Spleen (tissue), 11 donors: ENCODE measurements at regions not wholly inside any gene's neighbourhood (a gene's known extent, or its start where the extent isn't known, plus 50 kb on each side); places are given as distances from the start of the nearest gene placed in this dataset.

Source experiments
- DNase-seq: peaks from one replicate; pipeline ENCODE4 v3.0.0-alpha.2; 2020
- H3K27ac ChIP-seq, 8 donors: fragments of 200-600 bp; sonication (generic) in 7 of 8; 1 replicate in 4 of 8; 2 replicates in 4 of 8; pipeline versions ENCODE4 v1.5.0 to v1.8.0; 2016 to 2021; ENCODE audit warnings: inconsistent platforms in 4 of 8, mild to moderate bottlenecking in 4 of 8, moderate library complexity in 1 of 8
- H3K27me3 ChIP-seq, 7 donors: fragments of 200-600 bp; sonication (generic) in 6 of 7; replicated peaks in 1 of 7; 1 replicate in 4 of 7; 2 replicates in 3 of 7; pipeline versions ENCODE4 v1.5.0 to v1.8.0; 2016 to 2021; ENCODE audit warnings: inconsistent platforms in 3 of 7, mild to moderate bottlenecking in 1 of 7
- H3K36me3 ChIP-seq, 6 donors: fragments of 200-600 bp; sonication (generic) in 5 of 6; 1 replicate in 4 of 6; 2 replicates in 2 of 6; pipeline versions ENCODE4 v1.5.0 to v1.8.0; 2016 to 2021; ENCODE audit warnings: inconsistent platforms in 2 of 6
- H3K4me1 ChIP-seq, 6 donors: fragments of 200-600 bp; sonication (generic) in 5 of 6; 1 replicate in 3 of 6; 2 replicates in 3 of 6; pipeline versions ENCODE4 v1.5.0 to v1.8.0; 2016 to 2021; ENCODE audit warnings: inconsistent platforms in 3 of 6
- H3K4me3 ChIP-seq, 8 donors: fragments of 200-600 bp; sonication (generic) in 7 of 8; 1 replicate in 4 of 8; 2 replicates in 4 of 8; pipeline versions ENCODE4 v1.5.0 to v1.8.0; 2016 to 2021; ENCODE audit warnings: inconsistent platforms in 4 of 8, mild to moderate bottlenecking in 4 of 8, moderate library complexity in 2 of 8
- H3K9me3 ChIP-seq, 8 donors: fragments of 200-600 bp; sonication (generic) in 7 of 8; 1 replicate in 4 of 8; 2 replicates in 4 of 8; pipeline versions ENCODE4 v1.5.0 to v1.8.0; 2016 to 2021; ENCODE audit warnings: inconsistent platforms in 4 of 8
- POLR2A ChIP-seq, 3 donors: fragments of 450-650 bp; IDR thresholded peaks; one replicate each; pipeline ENCODE4 v1.5.1; 2017; ENCODE audit warnings: antibody characterized with exemption in 3 of 3, mild to moderate bottlenecking in 1 of 3
- POLR2AphosphoS5 ChIP-seq, 3 donors: sonication (generic); formaldehyde crosslinking; IDR thresholded peaks; one replicate each; pipeline ENCODE4 v1.5.1; 2017; ENCODE audit warnings: antibody characterized with exemption in 3 of 3
- WGBS, 5 donors: extraction: QIAGEN DNeasy Blood & Tissue Kit in 3 of 5; methylation state at CpG; one replicate each; pipeline versions ENCODE4 v1.1.5 to v1.1.7; 2013 to 2018; 5-methylcytosine and 5-hydroxymethylcytosine counted together
- intact Hi-C: fragments of 100-400 bp; cut with DNase I; formaldehyde crosslinking; loops from one replicate; pipeline ENCODE4 v1.15.0; 2023; ENCODE audit warnings: low total_unique reads
- TF ChIP-seq, protein P1 (sequence below), 11 experiments: fragments of 200-600 bp in 7 of 11; fragments of 450-650 bp in 4 of 11; sonication (generic) in 4 of 11; IDR thresholded peaks in 8 of 11; conservative IDR thresholded peaks in 3 of 11; 1 replicate in 7 of 11; 2 replicates in 4 of 11; pipeline versions ENCODE4 v1.4.0 to v1.8.0; 2016 to 2021; ENCODE audit warnings: antibody characterized with exemption in 11 of 11, inconsistent platforms in 4 of 11, mild to moderate bottlenecking in 1 of 11
- donor health status: healthy with polysubstance abuse.
- donor health status: DM: no; HTN: no; CAD: no; lungs with moderate emphysema.
- donor health status: DM: no; HTN: no; CAD: no.
- donor health status: Bipolar disorder and iron deficiency.
- donor health status: healthy.
- donor health status: DM: no; HTN: no; CAD: no.
- donor health status: DM: yes; HTN: yes; CAD: no.

DNA sequence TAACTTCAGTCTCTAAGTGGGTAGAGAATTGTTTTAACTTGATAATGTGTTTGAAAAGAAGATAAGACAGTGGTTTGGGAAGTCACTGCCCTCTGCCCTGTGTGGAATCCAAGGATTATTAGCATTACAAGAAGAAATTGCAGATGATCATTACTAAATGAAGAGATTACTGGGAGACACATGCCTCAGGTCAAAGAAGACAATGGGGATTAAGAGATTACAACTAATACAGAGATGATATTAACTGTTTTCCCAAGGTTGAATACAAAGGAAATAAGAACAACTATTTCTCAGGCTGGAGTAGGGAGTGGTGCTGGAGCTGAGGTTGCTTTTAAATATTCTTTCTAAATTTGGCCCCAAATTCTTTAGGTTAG lies 166.0 kb downstream of the TRMT11 start:
- H3K4me1 ChIP-seq = no peaks in the 10 kb centered on the region
- H3K27ac ChIP-seq = no peak overlapping the region
- no peaks in the 10 kb centered on the region for H3K27me3 ChIP-seq
- no peaks in the 10 kb centered on the region for H3K9me3 ChIP-seq
- no peak for DNase-seq
- intact Hi-C loops = no loop called here
- TF ChIP-seq, protein P1, sequence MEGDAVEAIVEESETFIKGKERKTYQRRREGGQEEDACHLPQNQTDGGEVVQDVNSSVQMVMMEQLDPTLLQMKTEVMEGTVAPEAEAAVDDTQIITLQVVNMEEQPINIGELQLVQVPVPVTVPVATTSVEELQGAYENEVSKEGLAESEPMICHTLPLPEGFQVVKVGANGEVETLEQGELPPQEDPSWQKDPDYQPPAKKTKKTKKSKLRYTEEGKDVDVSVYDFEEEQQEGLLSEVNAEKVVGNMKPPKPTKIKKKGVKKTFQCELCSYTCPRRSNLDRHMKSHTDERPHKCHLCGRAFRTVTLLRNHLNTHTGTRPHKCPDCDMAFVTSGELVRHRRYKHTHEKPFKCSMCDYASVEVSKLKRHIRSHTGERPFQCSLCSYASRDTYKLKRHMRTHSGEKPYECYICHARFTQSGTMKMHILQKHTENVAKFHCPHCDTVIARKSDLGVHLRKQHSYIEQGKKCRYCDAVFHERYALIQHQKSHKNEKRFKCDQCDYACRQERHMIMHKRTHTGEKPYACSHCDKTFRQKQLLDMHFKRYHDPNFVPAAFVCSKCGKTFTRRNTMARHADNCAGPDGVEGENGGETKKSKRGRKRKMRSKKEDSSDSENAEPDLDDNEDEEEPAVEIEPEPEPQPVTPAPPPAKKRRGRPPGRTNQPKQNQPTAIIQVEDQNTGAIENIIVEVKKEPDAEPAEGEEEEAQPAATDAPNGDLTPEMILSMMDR (IDR thresholded peaks at IDR 0.05 in 8 of 11, conservative IDR thresholded peaks at IDR 0.05 in 3 of 11) = no peak
- TF ChIP-seq POLR2AphosphoS5 (IDR thresholded peaks at IDR 0.05) (no peak), POLR2A (IDR thresholded peaks at IDR 0.05) (no peak)
- no peaks in the 10 kb centered on the region for H3K36me3 ChIP-seq
- no peak overlapping the region for H3K4me3 ChIP-seq

DNA sequence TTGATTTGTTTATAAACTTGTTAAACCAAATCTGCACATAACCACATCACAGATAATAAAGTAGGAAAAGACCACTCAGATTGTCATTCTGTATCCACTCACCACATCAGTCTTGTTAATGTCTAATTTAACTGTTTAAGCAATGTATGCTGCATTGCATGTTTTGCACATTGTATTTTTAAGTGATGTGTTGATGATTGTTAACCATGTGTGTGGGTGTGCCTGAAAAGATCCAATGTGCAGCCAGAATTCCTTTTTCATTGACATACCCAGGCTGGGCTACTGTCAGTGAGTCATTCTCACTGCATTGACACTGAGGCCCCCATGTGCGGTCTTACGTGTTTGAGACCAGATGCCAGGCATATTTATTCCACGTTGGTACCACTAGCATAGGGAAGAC lies 167.3 kb downstream of the TRMT11 start:
- intact Hi-C loops = no loop called here
- TF ChIP-seq POLR2AphosphoS5 (IDR thresholded peaks at IDR 0.05) (no peak), POLR2A (IDR thresholded peaks at IDR 0.05) (no peak)
- TF ChIP-seq, protein P1 (IDR thresholded peaks at IDR 0.05 in 8 of 11, conservative IDR thresholded peaks at IDR 0.05 in 3 of 11) = no peak
- no peak overlapping the region for H3K4me3 ChIP-seq
- DNase-seq = no peak
- no peaks in the 10 kb centered on the region for H3K9me3 ChIP-seq
- 78 to 91% (median 83%) methylated on average over 3 of the region's 3 CpGs for WGBS, 5 donors
- no peaks in the 10 kb centered on the region for H3K36me3 ChIP-seq
- H3K27ac ChIP-seq = no peak overlapping the region
- no peaks in the 10 kb centered on the region for H3K4me1 ChIP-seq
- no peaks in the 10 kb centered on the region for H3K27me3 ChIP-seq

DNA sequence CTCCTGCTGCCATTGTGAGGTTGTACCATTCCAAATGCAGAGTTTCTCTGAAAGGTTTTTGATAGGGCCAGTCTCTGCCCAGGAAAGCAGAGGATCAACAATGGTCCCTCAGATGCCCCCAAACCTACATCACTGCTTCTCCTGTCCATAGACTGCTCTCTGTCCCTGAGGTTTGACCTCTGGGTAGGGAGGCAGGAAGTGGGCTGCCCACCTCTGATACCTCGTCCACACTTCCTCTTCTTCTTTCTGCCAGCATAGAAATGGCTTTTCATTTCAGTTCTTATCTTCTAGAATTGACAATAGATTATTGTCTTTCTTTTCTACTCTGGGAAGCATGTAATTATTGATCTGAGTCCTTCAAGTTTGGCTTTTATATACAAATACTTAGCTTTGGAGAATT lies 170.6 kb downstream of the TRMT11 start:
- 10 to 23% (median 12%) methylated on average over 1 of the region's 1 CpG for WGBS, 5 donors
- TF ChIP-seq POLR2A (IDR thresholded peaks at IDR 0.05) = no peak
- no peak for TF ChIP-seq POLR2AphosphoS5 (IDR thresholded peaks at IDR 0.05)
- TF ChIP-seq, protein P1 (IDR thresholded peaks at IDR 0.05 in 8 of 11, conservative IDR thresholded peaks at IDR 0.05 in 3 of 11) = no peak
- no peak overlapping the region for H3K27ac ChIP-seq
- DNase-seq = no peak
- H3K9me3 ChIP-seq = peaks cover 0 to 7% (median under 1%) of the 10 kb centered on the region in 8 donors
- H3K36me3 ChIP-seq = no peaks in the 10 kb centered on the region
- H3K4me3 ChIP-seq = no peak overlapping the region
- no peaks in the 10 kb centered on the region for H3K27me3 ChIP-seq
- H3K4me1 ChIP-seq = no peaks in the 10 kb centered on the region
- intact Hi-C loops = no loop called here

DNA sequence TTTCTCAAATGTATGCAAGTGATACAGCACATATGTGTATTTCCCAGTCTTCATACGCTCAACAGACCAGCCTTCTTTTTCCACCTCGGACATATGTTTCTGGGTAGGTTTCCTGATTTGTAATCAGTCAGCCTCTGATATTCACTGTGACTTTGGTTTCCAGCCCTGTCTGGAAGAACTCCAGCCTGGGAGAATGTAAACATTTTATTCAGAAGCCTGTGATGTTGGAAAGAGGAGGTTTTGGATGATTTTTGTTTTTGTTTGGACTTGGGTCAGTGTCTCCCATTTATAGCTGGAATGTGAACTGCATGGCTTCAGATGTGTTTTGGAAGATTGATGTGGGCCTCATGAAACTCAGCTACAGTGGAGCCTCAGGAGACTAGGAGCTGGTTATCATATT lies 172.2 kb upstream of the CENPW start:
- intact Hi-C loops = no loop called here
- TF ChIP-seq, protein P1 (IDR thresholded peaks at IDR 0.05 in 8 of 11, conservative IDR thresholded peaks at IDR 0.05 in 3 of 11) = no peak
- TF ChIP-seq POLR2AphosphoS5 (IDR thresholded peaks at IDR 0.05) = no peak
- no peak for TF ChIP-seq POLR2A (IDR thresholded peaks at IDR 0.05)
- Histone ChIP-seq H3K4me1 (no peaks in the 10 kb centered on the region), H3K4me3 (no peak overlapping the region), H3K9me3 (peaks cover 0 to 25% (median 20%) of the 10 kb centered on the region in 8 donors), H3K27me3 (no peaks in the 10 kb centered on the region), H3K27ac (no peak overlapping the region), H3K36me3 (no peaks in the 10 kb centered on the region)
- WGBS, 5 donors = 77 to 93% (median 86%) methylated on average over 2 of the region's 2 CpGs
- DNase-seq = no peak
